HG02588 (cell line): ENCODE measurements at regions not wholly inside any gene's neighbourhood (a gene's known extent, or its start where the extent isn't known, plus 50 kb on each side); places are given as distances from the start of the nearest gene placed in this dataset.

Experiments
- ATAC-seq: cut with Tn5 transposase; IDR thresholded peaks from one replicate; pipeline ENCODE4 v1.9.1; 2021; ENCODE audit warnings: mild to moderate bottlenecking, moderate library complexity; ENCODE audit not compliant: unreplicated experiment

DNA sequence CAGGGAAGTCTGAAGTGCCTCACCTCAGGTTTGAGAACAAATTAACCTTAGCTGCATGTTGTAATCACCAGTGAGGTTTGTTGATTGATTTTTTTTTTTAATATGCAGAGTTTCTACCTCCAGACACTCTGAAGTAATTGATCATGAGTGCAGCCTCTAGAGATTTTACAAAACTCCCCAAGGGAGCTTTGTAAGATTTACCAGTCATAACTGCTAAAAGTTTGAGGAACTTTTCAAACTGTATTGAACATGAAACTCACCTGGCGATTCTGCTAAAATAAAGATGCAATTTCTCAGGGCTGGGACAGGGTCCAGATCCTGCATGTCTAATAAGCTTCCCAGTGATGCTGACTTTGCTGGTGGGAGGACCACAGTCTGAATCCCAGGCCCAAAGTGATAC, 339.6 kb upstream of the DCC start:
- ATAC-seq, result no peak

- ATAC-seq, result no peak
Measured at GRCh38 chr18:52001106-52001505, 338.9 kb upstream of the DCC start.

- ATAC-seq, result no peak
Measured at GRCh38 chr18:52002600-52002999, 337.4 kb upstream of the DCC start.

DNA sequence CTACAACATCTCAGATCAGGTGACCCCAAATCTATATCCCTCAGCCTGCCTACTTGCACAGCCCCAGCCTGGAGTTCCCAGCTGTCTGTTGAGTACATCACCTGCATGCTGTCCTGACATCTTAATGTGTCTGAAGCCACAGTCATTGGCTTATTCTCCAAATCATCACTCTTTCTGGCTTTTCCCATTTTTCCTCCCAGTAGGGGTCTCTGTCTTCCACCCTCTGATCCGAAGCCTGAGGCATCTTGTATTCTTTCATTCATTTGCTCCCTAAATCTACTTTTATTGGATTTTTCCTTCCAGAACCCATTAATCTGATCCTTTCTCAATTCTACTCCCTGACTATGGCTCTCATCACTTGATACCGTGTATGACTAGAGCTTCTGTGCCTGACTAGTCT, 332.9 kb upstream of the DCC start:
- ATAC-seq, result no peak

- no peak for ATAC-seq
Measured at GRCh38 chr18:52008330-52008729, 331.7 kb upstream of the DCC start.

GRCh38 chr18:52008736-52009135, 331.3 kb upstream of the DCC start:
- ATAC-seq, result no peak

DNA sequence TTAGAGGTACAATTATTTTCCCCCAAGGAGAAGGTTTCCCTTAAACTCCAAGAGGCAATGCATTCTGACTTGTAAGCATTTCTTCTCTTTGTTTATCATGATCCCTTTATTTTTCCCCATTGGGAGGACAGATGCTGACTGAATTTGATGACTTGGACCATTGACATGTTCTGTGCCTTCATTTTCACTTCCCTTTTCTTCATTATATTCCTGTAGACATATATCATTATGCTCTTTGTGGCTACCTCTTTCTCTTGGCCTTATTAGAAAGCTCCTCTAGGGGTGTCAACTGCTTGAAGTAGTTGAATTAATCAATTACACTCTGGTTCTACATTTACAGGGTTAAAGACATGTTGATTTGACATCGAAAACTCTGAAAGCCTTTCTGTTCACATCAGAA, 330.0 kb upstream of the DCC start:
- ATAC-seq, result no peak

- ATAC-seq, result no peak
Measured at GRCh38 chr18:52045946-52046675, 293.9 kb upstream of the DCC start.

GRCh38 chr18:52046842-52047241, 293.2 kb upstream of the DCC start:
- no peak for ATAC-seq

GRCh38 chr18:52054324-52054723, 285.7 kb upstream of the DCC start:
- ATAC-seq, result no peak

DNA sequence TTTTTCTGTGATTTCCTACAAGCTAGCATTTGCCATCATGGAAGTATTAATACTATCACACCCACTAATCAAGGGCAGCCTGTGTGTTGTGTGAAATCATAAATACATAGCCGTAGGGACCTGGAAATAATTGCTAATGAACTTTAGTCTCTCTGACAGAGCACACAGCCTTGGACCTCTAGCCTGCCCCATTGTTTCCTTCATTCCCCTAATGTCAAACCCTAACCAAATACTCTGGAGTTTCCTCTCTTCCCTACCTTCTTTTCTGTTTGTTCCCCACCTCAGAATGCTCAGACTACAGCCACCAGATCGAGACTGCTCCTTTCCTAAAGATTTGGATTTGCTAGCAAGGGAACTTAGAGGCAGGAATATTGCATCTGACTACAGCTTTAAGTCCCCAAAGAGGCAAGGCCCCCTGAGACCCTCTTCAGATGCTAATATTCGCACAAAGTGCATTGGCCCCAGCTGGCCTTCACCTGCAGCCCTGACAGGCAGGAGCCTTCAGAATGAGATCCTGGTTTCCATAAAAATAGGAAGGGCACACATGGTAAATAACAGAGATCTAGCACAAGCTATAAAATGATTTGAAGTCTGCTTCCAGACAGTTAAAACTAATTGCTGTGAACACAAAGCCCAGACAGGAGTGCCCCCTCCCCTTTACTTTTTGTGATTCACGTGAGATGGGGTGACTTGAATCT, 279.2 kb upstream of the DCC start:
- ATAC-seq, result no peak

GRCh38 chr18:52063923-52064322, 276.1 kb upstream of the DCC start:
- no peak for ATAC-seq

- ATAC-seq, result no peak
Measured at GRCh38 chr18:52069201-52069600, 270.8 kb upstream of the DCC start.

DNA sequence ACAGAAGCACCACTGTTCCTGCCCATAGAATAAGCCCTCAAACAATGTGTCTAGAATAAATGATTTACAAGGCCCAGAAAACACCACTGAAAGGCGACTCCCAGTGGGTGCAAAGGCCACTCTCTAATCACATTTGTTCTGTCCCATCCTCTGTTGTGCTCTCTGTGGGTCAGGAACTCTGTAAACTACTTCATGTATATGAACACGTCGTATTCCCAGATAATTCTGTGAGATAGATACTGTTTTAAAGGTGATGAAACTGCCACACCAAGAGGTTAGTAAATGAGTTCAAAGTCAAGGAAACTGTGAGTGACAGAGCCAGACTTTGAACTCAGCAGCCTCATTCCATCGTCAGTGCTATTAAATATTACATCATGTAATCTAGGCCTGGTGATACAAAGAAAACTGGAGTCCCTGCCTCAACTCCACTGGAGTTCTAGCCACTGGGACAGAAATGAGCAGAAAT, 269.7 kb upstream of the DCC start:
- no peak for ATAC-seq

DNA sequence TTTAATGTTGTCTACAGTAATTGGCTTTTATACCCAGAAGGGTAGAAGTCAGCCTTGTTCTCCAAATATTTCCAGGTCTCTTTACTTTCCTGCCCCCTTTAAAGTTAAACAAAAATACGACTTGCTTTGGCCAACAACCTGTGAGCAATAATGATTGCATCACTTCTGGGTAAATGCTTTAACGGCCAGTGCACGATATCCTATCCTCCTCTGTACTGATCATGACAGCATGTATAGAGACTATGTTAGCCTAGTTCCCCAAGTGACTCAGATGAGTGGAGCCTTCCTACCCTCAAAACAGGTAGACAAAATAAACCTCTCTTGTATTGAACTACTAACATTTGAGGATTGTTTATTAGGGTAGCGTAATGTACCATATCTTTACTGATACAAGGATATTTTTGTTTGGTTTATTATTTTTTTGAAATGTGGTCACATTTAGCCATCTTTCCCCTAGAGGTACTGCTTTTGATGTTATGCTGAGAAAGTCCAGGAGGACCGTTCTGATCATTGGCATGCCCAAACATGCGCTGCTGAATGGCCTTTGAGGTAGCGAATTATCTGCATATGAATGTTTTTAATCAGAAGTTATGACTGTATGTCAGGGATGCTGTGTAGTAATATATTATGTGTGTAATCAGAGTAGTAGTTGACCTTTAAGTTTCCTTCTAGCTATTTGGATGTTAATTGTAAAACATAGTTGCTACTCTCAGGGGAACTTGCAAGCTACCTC, 262.6 kb upstream of the DCC start:
- ATAC-seq, result no peak

- ATAC-seq, result no peak
Measured at GRCh38 chr18:52082246-52082645, 257.8 kb upstream of the DCC start.

DNA sequence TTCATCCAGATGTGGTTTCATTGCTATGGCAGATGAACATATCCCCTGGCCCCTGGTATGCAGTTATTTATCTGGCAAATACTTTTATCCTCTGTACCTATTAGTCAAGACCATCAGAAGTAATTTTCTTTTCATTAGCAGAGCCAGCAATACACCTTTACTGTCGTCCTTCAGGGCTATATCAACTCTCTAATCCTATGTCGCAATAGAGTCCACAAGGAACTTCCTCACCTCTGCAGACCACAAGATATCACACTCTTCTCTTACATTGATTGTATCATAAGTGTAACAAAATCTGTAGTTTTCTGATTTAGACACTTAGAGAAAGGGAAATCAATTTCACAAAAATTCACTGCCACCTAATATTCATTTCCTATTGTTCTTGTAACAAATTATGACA, 252.9 kb upstream of the DCC start:
- ATAC-seq, result no peak

- no peak for ATAC-seq
Measured at GRCh38 chr18:52090005-52090404, 250.0 kb upstream of the DCC start.

GRCh38 chr18:52093171-52093570, 246.8 kb upstream of the DCC start:
- ATAC-seq, result no peak

DNA sequence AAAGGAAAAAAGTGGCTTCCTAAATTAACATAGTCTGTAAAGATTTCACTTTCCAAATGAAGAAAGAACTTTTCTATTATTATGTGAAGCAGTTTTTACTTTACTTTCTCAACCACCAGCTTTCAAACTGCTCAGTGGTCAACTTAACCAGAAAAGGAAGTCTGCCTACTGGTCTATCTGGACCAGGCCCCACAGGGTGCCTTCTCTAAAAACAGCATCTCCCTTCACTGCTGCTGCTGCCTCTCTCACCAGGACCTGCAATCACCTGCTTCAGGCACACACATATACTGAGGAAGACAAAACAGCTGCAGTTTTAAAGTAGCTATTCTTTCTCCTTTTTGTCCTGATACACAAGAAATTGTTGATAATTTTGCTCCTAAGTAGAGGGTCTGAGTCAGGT, 221.3 kb upstream of the DCC start:
- ATAC-seq, result no peak

GRCh38 chr18:52130624-52131301, 209.2 kb upstream of the DCC start:
- ATAC-seq, result no peak
